ENCODE measurements at regions not wholly inside any gene's neighbourhood (a gene's known extent, or its start where the extent isn't known, plus 50 kb on each side); places are given as distances from the start of the nearest gene placed in this dataset.

GRCh38 chr6:167654389-167654788 is 172.3 kb upstream of the AFDN start:
- TF ChIP-seq CTCF (IDR thresholded peaks at IDR 0.05; ENCODE audit: low read length) (no peak), EZH2 (optimal IDR thresholded peaks at IDR 0.05; ENCODE audit: low read depth, low read length) (no peak)

Measured in MM.1S (cell line).